ENCODE measurements at regions not wholly inside any gene's neighbourhood (a gene's known extent, or its start where the extent isn't known, plus 50 kb on each side); places are given as distances from the start of the nearest gene placed in this dataset.

GRCh38 chr3:73786321-73786807 is 161.6 kb upstream of the PDZRN3 start:
- no peak for TF ChIP-seq EZH2 (IDR thresholded peaks at IDR 0.05; ENCODE audit: insufficient read depth, poor library complexity, severe bottlenecking)
- 0 out of 2 replicates have a peak, but pooled peaks have one; percentile 79 for TF ChIP-seq EZH2phosphoT487 (IDR thresholded peaks at IDR 0.05; ENCODE audit: insufficient read depth, low read depth)

All from GM23248 (cell line).